GM13977 (cell line): ENCODE measurements at regions not wholly inside any gene's neighbourhood (a gene's known extent, or its start where the extent isn't known, plus 50 kb on each side); places are given as distances from the start of the nearest gene placed in this dataset.

Experiments
- DNase-seq: peaks from one replicate; pipeline ENCODE4 v3.0.0; 2012; ENCODE audit warnings: low spot score
- CTCF ChIP-seq: IDR thresholded peaks from 2 replicates; pipeline ENCODE4 v1.5.1; 2012; ENCODE audit warnings: mild to moderate bottlenecking, control low read depth; ENCODE audit not compliant: insufficient read depth; ENCODE audit errors: extremely low read depth, missing control alignments
- in situ Hi-C: fragments of 300-500 bp; cut with MboI; formaldehyde crosslinking; loops from one replicate; pipeline ENCODE4 v1.12.0; 2022; ENCODE audit warnings: low sequenced_read_pairs, low pct_unique_long_range_greater_than_20kb, mixed read lengths, inconsistent platforms; ENCODE audit not compliant: unreplicated experiment

- no peak for DNase-seq
- TF ChIP-seq CTCF = no peak
- in situ Hi-C loops = no loop called here
Observed at GRCh38 chr2:237030382-237030781, 55.3 kb upstream of the COPS8 start.

DNA sequence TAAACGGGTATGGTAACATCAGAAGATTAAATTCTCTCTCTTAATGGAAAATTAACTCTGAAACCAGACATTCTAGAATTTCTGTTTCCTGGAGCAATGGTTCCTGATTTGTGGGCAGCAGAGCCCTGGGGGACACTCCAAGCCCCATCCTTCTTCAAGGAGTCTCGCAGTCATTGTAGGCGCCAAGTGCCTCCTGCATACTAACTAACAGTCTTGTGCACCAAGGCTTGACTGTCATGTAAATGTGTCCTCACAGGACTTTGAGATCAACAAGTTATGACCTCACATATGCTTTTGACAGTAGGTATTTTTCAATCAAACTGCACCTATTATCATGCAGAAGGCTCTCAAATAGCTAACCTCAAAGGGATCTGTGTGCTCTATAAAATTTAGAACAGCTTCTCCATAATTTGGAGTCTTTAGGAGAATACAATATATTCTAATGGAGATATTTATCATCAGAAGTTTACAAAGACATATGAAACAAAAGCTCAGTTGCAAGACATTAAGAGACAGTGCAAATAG, 52.1 kb upstream of the COPS8 start:
- TF ChIP-seq CTCF = no peak
- DNase-seq = no peak
- in situ Hi-C loops = no loop called here

- DNase-seq = no peak
- TF ChIP-seq CTCF = no peak
- in situ Hi-C loops = no loop called here
Observed at GRCh38 chr2:237035781-237036475, 49.8 kb upstream of the COPS8 start.
